HL-60 (cell line): ENCODE measurements at regions not wholly inside any gene's neighbourhood (a gene's known extent, or its start where the extent isn't known, plus 50 kb on each side); places are given as distances from the start of the nearest gene placed in this dataset.

ENCODE experiments used
- CTCF ChIP-seq: IDR thresholded peaks from one replicate; pipeline ENCODE4 v1.5.1; 2011; ENCODE audit warnings: low read length, control low read depth, inconsistent platforms; ENCODE audit not compliant: insufficient read depth
- POLR2AphosphoS5 ChIP-seq: IDR thresholded peaks from 2 replicates; pipeline ENCODE4 v1.6.1; 2012; ENCODE audit warnings: low read depth
- TF ChIP-seq, protein P1 (sequence below): IDR thresholded peaks from 2 replicates; pipeline ENCODE4 v1.6.1; 2012; ENCODE audit warnings: low read depth; ENCODE audit not compliant: insufficient replicate concordance

DNA sequence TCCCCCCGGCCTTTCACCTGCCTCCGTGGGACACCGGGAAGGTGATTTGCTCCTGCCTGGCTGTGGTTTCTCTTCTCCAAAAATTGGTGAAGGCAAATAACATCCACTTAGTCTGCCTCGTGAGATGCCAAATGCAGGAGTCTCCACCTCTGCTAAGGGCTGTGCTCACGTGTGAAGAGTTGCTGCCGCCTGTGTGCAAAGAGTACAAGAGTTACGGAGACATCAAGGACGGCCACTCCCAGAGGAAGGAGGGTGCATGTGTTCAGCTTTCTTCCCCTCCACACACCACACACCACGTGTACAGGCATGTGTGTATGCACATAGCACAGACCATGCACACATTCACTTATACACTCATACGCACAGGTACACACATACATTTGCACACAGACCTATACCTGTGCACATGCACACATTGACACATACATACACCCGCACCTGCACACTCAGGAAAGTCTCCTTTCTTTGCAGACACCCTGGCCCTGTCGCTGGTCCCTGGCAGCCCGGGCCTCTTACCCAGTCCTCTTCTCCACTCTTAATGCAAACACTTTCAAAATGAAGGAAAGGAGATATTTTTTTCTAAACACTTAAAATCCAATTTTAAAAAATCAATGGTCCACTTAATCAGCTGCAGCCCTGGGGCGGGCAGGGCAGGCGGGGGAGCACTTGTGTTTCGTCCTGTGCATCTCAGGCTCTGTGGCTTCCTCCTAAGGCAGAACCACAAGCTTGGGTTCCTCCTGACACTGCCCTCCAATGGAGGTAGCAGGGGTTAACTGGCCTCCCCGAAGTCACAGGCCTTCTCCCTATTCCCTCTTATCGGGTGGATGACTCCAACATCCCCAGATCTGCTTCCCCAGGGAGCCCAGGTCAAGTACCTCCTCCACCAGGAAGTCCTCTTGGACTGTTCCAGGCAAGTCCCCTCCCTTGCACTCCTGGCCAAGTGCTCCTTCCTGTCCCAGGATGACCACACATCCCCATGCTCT, 103.0 kb downstream of the CPZ start:
- no peak for TF ChIP-seq CTCF
- TF ChIP-seq, protein P1, sequence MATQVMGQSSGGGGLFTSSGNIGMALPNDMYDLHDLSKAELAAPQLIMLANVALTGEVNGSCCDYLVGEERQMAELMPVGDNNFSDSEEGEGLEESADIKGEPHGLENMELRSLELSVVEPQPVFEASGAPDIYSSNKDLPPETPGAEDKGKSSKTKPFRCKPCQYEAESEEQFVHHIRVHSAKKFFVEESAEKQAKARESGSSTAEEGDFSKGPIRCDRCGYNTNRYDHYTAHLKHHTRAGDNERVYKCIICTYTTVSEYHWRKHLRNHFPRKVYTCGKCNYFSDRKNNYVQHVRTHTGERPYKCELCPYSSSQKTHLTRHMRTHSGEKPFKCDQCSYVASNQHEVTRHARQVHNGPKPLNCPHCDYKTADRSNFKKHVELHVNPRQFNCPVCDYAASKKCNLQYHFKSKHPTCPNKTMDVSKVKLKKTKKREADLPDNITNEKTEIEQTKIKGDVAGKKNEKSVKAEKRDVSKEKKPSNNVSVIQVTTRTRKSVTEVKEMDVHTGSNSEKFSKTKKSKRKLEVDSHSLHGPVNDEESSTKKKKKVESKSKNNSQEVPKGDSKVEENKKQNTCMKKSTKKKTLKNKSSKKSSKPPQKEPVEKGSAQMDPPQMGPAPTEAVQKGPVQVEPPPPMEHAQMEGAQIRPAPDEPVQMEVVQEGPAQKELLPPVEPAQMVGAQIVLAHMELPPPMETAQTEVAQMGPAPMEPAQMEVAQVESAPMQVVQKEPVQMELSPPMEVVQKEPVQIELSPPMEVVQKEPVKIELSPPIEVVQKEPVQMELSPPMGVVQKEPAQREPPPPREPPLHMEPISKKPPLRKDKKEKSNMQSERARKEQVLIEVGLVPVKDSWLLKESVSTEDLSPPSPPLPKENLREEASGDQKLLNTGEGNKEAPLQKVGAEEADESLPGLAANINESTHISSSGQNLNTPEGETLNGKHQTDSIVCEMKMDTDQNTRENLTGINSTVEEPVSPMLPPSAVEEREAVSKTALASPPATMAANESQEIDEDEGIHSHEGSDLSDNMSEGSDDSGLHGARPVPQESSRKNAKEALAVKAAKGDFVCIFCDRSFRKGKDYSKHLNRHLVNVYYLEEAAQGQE: no peak
- TF ChIP-seq POLR2AphosphoS5: no peak
